ENCODE measurements at regions not wholly inside any gene's neighbourhood (a gene's known extent, or its start where the extent isn't known, plus 50 kb on each side); places are given as distances from the start of the nearest gene placed in this dataset.

DNA sequence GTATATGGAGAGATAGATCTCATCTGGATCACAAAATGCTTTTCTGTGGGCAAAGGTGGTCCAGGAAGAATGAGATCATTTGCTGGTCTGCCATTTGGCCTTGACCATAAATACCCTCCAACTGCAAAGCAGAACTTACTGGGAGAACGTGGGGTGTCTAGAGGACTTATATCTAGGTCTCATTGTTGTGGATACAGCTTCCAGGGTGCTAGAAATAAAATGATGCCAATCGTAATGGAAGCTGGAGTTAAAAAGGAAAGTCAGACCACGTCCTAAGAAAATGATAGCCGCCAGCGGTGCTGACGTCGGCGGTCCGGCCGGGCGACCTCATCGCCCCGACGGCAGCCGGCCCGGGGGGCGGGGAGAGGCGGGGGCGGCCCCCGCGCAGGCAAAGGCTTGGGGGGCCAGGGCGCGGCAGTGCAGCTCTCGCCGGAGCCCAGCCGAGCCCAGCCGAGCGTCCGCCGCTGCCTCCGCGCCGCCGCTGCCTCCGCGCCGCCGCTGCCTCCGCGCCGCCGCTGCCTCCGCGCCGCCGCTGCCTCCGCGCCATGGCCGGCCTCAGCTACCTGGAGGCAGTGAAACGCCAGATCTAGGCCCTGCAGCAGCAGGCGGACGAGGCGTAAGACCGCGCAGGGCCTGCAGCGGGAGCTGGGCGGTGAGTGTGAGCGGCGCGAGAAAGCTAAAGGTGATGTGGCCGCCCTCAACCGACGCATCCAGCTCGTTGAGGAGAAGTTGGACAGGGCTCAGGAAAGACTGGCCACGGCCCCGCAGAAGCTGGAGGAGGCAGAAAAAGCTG is 89.5 kb downstream of the EOMES start:
- Histone ChIP-seq H3K27me3 (ENCODE audit: low read depth, low read length) (no peaks in the 10 kb centered on the region), H2AFZ (ENCODE audit: low read depth, low read length) (peak overlapping the region; percentile 96)

DNA sequence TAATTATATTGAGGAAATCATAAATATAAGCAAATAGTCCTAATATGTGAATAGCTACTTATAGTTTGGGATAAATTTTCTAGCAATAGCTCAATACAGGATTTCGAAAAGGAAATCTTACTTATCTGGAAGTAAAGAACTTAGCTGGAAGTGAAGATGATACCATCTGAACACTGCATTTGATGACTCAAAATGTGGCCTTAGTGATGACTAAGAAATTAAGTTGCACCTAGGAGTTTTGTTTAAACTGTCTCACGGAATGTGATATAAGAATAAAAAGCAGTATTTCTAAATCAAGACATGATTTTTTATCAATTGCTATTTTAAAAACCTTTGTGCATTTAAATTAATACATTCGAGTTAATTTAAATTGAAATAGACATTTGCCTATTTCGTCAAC is 91.2 kb downstream of the EOMES start:
- Histone ChIP-seq H3K9ac (ENCODE audit: low read length) (no peak overlapping the region), H3K27me3 (ENCODE audit: low read depth, low read length) (no peaks in the 10 kb centered on the region), H3K27ac (ENCODE audit: low read length) (peak overlapping the region; percentile 41)

More for the DNA sequence above, 89.5 kb downstream of the EOMES start:
- Histone ChIP-seq H3K36me3 (replicated peaks; ENCODE audit: low read depth, low read length) (no peaks in the 10 kb centered on the region), H3K4me2 (ENCODE audit: low read length) (peak overlapping the region; percentile 95), H3K9ac (ENCODE audit: low read length) (peak overlapping the region; percentile 80), H3K4me3 (ENCODE audit: low read length) (peak overlapping the region; percentile 80), H4K20me1 (ENCODE audit: insufficient read depth, low read length) (no peaks in the 10 kb centered on the region), H3K9me3 (ENCODE audit: insufficient read depth, low read length) (no peaks in the 10 kb centered on the region), H3K79me2 (ENCODE audit: low read length) (no peaks in the 10 kb centered on the region), H3K4me1 (ENCODE audit: low read length) (peaks cover 34% of the 10 kb centered on the region), H3K27ac (ENCODE audit: low read length) (peak overlapping the region; percentile 56)
- TF ChIP-seq, protein P1, sequence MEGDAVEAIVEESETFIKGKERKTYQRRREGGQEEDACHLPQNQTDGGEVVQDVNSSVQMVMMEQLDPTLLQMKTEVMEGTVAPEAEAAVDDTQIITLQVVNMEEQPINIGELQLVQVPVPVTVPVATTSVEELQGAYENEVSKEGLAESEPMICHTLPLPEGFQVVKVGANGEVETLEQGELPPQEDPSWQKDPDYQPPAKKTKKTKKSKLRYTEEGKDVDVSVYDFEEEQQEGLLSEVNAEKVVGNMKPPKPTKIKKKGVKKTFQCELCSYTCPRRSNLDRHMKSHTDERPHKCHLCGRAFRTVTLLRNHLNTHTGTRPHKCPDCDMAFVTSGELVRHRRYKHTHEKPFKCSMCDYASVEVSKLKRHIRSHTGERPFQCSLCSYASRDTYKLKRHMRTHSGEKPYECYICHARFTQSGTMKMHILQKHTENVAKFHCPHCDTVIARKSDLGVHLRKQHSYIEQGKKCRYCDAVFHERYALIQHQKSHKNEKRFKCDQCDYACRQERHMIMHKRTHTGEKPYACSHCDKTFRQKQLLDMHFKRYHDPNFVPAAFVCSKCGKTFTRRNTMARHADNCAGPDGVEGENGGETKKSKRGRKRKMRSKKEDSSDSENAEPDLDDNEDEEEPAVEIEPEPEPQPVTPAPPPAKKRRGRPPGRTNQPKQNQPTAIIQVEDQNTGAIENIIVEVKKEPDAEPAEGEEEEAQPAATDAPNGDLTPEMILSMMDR (IDR thresholded peaks at IDR 0.05; ENCODE audit: low read depth, low read length) = no peak
- no peak for TF ChIP-seq EZH2phosphoT487 (IDR thresholded peaks at IDR 0.05; ENCODE audit: low read depth)

DNA sequence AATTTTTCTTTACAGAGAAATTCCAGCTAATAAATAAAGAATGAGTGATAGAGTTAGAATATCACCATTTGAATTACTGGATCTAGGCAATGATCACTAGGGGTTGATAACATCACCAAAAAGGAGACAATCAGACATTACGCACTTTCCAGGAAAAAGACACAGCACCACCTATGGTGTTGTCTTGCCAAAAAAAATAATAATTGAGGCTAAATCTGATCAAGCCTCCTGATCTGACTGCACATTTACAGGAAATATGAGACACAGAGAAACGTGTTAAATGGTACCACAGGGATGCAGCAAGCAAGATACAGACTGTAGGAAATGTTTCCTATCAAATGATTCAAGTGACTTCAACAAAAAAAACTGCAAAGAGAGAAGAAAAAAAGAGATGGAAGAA is 92.8 kb downstream of the EOMES start:
- no peaks in the 10 kb centered on the region for H3K27me3 ChIP-seq (ENCODE audit: low read depth, low read length)
- TF ChIP-seq, protein P1 (IDR thresholded peaks at IDR 0.05; ENCODE audit: low read depth, low read length) = no peak
- no peak for TF ChIP-seq EZH2phosphoT487 (IDR thresholded peaks at IDR 0.05; ENCODE audit: low read depth)
- H3K27ac ChIP-seq (ENCODE audit: low read length) = no peak overlapping the region
- no peak overlapping the region for H3K4me3 ChIP-seq (ENCODE audit: low read length)
- H3K9ac ChIP-seq (ENCODE audit: low read length) = no peak overlapping the region
- no peaks in the 10 kb centered on the region for H4K20me1 ChIP-seq (ENCODE audit: insufficient read depth, low read length)
- no peaks in the 10 kb centered on the region for H3K36me3 ChIP-seq (replicated peaks; ENCODE audit: low read depth, low read length)
- no peak overlapping the region for H2AFZ ChIP-seq (ENCODE audit: low read depth, low read length)
- H3K9me3 ChIP-seq (ENCODE audit: insufficient read depth, low read length) = no peaks in the 10 kb centered on the region
- H3K4me2 ChIP-seq (ENCODE audit: low read length) = no peak overlapping the region
- H3K79me2 ChIP-seq (ENCODE audit: low read length) = no peaks in the 10 kb centered on the region
- peaks cover 35% of the 10 kb centered on the region for H3K4me1 ChIP-seq (ENCODE audit: low read length)

More for the DNA sequence above, 91.2 kb downstream of the EOMES start:
- no peaks in the 10 kb centered on the region for H3K79me2 ChIP-seq (ENCODE audit: low read length)
- no peak overlapping the region for H3K4me3 ChIP-seq (ENCODE audit: low read length)
- H3K4me2 ChIP-seq (ENCODE audit: low read length) = peak overlapping the region; percentile 45
- no peaks in the 10 kb centered on the region for H4K20me1 ChIP-seq (ENCODE audit: insufficient read depth, low read length)
- no peaks in the 10 kb centered on the region for H3K9me3 ChIP-seq (ENCODE audit: insufficient read depth, low read length)
- H3K4me1 ChIP-seq (ENCODE audit: low read length) = peaks cover 35% of the 10 kb centered on the region
- TF ChIP-seq, protein P1 (IDR thresholded peaks at IDR 0.05; ENCODE audit: low read depth, low read length) = no peak
- TF ChIP-seq EZH2phosphoT487 (IDR thresholded peaks at IDR 0.05; ENCODE audit: low read depth) = no peak
- H3K36me3 ChIP-seq (replicated peaks; ENCODE audit: low read depth, low read length) = no peaks in the 10 kb centered on the region
- no peak overlapping the region for H2AFZ ChIP-seq (ENCODE audit: low read depth, low read length)

DNA sequence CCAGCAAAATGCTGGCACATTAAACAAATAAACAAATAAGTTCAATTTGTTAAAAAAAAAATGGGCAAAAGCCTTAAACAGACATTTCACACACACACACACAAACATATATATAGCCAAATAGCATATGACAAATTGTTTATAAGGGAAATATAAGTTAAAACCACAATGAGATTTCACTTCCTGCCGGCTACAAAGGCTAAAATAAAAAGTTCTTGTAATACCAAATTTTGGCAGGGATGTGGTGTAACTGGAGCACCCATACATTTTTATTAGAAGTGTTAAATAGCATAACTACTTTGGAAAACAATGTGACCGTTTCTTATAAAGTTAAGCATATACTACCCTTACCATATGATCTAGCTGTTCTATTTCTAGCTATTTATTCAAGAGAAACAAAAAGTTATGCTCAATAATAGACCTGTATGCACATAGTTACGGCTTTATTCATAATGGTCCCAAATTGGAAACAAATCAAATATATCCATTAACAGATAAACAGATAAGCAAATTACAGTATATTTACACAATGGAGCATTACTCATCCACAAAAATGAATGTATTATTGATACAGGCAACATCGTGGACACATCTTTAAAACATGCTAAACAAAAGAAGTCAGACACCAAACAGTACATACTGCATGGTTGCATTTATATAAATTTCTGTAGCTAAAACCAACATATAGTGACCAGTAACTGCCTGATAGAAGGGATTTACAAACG is 93.9 kb downstream of the EOMES start:
- Histone ChIP-seq H3K9me3 (ENCODE audit: insufficient read depth, low read length) (no peaks in the 10 kb centered on the region), H3K9ac (ENCODE audit: low read length) (no peak overlapping the region), H3K4me2 (ENCODE audit: low read length) (no peak overlapping the region), H3K79me2 (ENCODE audit: low read length) (no peaks in the 10 kb centered on the region), H3K36me3 (replicated peaks; ENCODE audit: low read depth, low read length) (no peaks in the 10 kb centered on the region), H4K20me1 (ENCODE audit: insufficient read depth, low read length) (no peaks in the 10 kb centered on the region), H2AFZ (ENCODE audit: low read depth, low read length) (no peak overlapping the region), H3K4me1 (ENCODE audit: low read length) (peaks cover 32% of the 10 kb centered on the region), H3K4me3 (ENCODE audit: low read length) (no peak overlapping the region), H3K27me3 (ENCODE audit: low read depth, low read length) (no peaks in the 10 kb centered on the region), H3K27ac (ENCODE audit: low read length) (no peak overlapping the region)
- TF ChIP-seq, protein P1 (IDR thresholded peaks at IDR 0.05; ENCODE audit: low read depth, low read length) = no peak
- TF ChIP-seq EZH2phosphoT487 (IDR thresholded peaks at IDR 0.05; ENCODE audit: low read depth) = no peak

Data from OCI-LY3 (cell line).